Osteocyte (in vitro differentiated cells): ENCODE measurements at regions not wholly inside any gene's neighbourhood (a gene's known extent, or its start where the extent isn't known, plus 50 kb on each side); places are given as distances from the start of the nearest gene placed in this dataset.

ENCODE experiments used
- DNase-seq: peaks from one replicate; pipeline ENCODE4 v3.0.0; 2021; ENCODE audit warnings: mixed read lengths; ENCODE audit not compliant: unreplicated experiment; ENCODE audit errors: extremely low spot score
- H3K27ac Mint-ChIP-seq: one replicate; pipeline ENCODE4 v1.8.0; 2021; ENCODE audit warnings: mild to moderate bottlenecking, mixed read lengths; ENCODE audit not compliant: unreplicated experiment
- H3K27me3 Mint-ChIP-seq: one replicate; pipeline ENCODE4 v1.8.0; 2021; ENCODE audit warnings: mixed read lengths; ENCODE audit not compliant: unreplicated experiment
- H3K36me3 Mint-ChIP-seq: one replicate; pipeline ENCODE4 v1.8.0; 2021; ENCODE audit warnings: mixed read lengths; ENCODE audit not compliant: unreplicated experiment
- H3K4me1 Mint-ChIP-seq: one replicate; pipeline ENCODE4 v1.8.0; 2021; ENCODE audit warnings: mixed read lengths; ENCODE audit not compliant: unreplicated experiment
- H3K4me3 Mint-ChIP-seq: one replicate; pipeline ENCODE4 v1.8.0; 2021; ENCODE audit warnings: mild to moderate bottlenecking, moderate library complexity, mixed read lengths; ENCODE audit not compliant: unreplicated experiment
- H3K9me3 Mint-ChIP-seq: one replicate; pipeline ENCODE4 v1.8.0; 2021; ENCODE audit warnings: mixed read lengths; ENCODE audit not compliant: unreplicated experiment
- CTCF ChIP-seq: fragments of 200-600 bp; sonication (generic); IDR thresholded peaks from 2 replicates; pipeline ENCODE4 v1.5.0; 2021; ENCODE audit warnings: antibody characterized with exemption, mild to moderate bottlenecking, moderate library complexity

DNA sequence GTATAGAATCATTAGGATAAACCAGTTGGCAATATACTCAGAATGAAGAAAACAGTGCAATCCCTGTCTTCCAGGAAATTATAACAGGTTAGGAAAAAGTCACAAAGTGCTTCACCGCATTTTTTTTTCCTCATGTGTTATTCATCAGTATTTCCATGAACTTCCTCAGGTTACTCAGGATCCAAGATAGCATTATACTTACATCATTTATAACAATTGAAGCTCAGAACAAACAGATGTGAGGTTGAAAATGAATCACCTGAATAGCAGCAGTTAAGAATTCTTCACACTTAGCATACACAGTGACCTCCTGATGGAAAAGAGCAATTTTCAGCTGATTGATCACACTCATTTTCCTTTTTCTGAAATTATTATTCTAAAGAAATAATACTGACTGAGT is 1040.7 kb upstream of the B3GALT2 start:
- Mint-ChIP-seq H3K9me3 (peaks cover 3% of the 10 kb centered on the region), H3K4me1 (peaks cover 2% of the 10 kb centered on the region), H3K36me3 (no peaks in the 10 kb centered on the region), H3K4me3 (no peak overlapping the region), H3K27me3 (no peaks in the 10 kb centered on the region), H3K27ac (no peak overlapping the region)
- DNase-seq, result no peak
- no peak for TF ChIP-seq CTCF

DNA sequence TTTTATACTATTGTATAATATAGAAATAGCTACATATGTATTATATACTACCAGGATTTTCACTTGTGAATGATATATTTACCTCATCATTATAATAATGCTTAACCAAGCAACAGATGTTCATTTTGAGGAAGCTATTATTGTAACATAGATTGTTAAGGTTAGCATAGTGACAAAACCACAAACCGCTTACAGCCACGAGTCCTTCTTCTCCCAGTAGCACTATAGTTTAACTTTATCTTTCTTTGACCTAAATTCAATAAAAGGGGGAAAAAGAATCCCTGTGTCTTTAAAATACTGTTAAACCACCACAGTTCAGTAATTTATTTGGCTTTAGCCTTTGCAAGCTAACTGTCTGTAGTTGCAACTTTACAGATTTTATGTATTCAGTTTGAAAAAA is 1039.4 kb upstream of the B3GALT2 start:
- peaks cover 3% of the 10 kb centered on the region for H3K9me3 Mint-ChIP-seq
- DNase-seq, result no peak
- H3K27me3 Mint-ChIP-seq, result no peaks in the 10 kb centered on the region
- TF ChIP-seq CTCF, result no peak
- H3K4me1 Mint-ChIP-seq, result peaks cover 2% of the 10 kb centered on the region
- H3K4me3 Mint-ChIP-seq, result no peak overlapping the region
- H3K36me3 Mint-ChIP-seq, result no peaks in the 10 kb centered on the region
- no peak overlapping the region for H3K27ac Mint-ChIP-seq

GRCh38 chr1:194223596-194223995 is 1037.2 kb upstream of the B3GALT2 start:
- no peak overlapping the region for H3K4me3 Mint-ChIP-seq
- H3K36me3 Mint-ChIP-seq, result peaks cover 2% of the 10 kb centered on the region
- no peak for TF ChIP-seq CTCF
- peaks cover 3% of the 10 kb centered on the region for H3K9me3 Mint-ChIP-seq
- H3K27ac Mint-ChIP-seq, result no peak overlapping the region
- peaks cover 2% of the 10 kb centered on the region for H3K4me1 Mint-ChIP-seq
- DNase-seq, result no peak
- no peaks in the 10 kb centered on the region for H3K27me3 Mint-ChIP-seq

- no peak for TF ChIP-seq CTCF
- no peak for DNase-seq
- Mint-ChIP-seq H3K27ac (no peak overlapping the region), H3K36me3 (peaks cover 2% of the 10 kb centered on the region), H3K4me1 (peaks cover 2% of the 10 kb centered on the region), H3K4me3 (no peak overlapping the region), H3K27me3 (no peaks in the 10 kb centered on the region), H3K9me3 (no peaks in the 10 kb centered on the region)
Measured at GRCh38 chr1:194215448-194215847, 1029.0 kb upstream of the B3GALT2 start.

- Mint-ChIP-seq H3K27me3 (no peaks in the 10 kb centered on the region), H3K4me3 (no peak overlapping the region), H3K36me3 (no peaks in the 10 kb centered on the region), H3K4me1 (peaks cover 2% of the 10 kb centered on the region), H3K9me3 (no peaks in the 10 kb centered on the region), H3K27ac (no peak overlapping the region)
- DNase-seq, result no peak
- no peak for TF ChIP-seq CTCF
Measured at GRCh38 chr1:194214735-194215134, 1028.3 kb upstream of the B3GALT2 start.
